ENCODE measurements at regions not wholly inside any gene's neighbourhood (a gene's known extent, or its start where the extent isn't known, plus 50 kb on each side); places are given as distances from the start of the nearest gene placed in this dataset.

DNA sequence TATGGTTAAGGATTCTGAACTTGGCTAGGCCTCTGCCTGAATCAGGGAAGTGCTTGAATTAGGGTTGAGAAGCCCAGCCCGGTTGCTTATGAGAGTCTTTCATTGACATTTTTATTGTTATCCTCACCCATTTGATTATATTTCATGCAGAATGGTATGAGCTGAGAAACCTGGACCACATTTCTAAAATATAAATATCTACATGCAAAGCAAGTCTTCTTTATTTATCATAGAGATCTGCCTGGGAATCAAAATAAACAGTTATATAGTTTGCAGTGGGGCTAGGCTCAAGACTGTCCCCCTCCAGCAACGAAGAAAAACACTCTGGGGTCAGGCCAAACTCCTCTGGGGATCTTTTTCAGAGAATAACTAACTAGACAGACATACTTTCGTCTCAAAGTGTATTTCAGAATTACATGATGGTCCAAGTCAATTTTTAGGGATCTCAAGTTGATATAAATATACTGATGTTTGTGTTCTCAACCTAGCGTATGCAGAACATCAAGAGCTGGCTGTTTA lies 675.4 kb upstream of the NR2F2 start:
- TF ChIP-seq, protein P1, sequence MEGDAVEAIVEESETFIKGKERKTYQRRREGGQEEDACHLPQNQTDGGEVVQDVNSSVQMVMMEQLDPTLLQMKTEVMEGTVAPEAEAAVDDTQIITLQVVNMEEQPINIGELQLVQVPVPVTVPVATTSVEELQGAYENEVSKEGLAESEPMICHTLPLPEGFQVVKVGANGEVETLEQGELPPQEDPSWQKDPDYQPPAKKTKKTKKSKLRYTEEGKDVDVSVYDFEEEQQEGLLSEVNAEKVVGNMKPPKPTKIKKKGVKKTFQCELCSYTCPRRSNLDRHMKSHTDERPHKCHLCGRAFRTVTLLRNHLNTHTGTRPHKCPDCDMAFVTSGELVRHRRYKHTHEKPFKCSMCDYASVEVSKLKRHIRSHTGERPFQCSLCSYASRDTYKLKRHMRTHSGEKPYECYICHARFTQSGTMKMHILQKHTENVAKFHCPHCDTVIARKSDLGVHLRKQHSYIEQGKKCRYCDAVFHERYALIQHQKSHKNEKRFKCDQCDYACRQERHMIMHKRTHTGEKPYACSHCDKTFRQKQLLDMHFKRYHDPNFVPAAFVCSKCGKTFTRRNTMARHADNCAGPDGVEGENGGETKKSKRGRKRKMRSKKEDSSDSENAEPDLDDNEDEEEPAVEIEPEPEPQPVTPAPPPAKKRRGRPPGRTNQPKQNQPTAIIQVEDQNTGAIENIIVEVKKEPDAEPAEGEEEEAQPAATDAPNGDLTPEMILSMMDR (IDR thresholded peaks at IDR 0.05; ENCODE audit: borderline replicate concordance, insufficient read depth, low read depth, low read length): no peak
- no peak overlapping the region for H3K4me3 ChIP-seq (ENCODE audit: low read depth, low read length)

DNA sequence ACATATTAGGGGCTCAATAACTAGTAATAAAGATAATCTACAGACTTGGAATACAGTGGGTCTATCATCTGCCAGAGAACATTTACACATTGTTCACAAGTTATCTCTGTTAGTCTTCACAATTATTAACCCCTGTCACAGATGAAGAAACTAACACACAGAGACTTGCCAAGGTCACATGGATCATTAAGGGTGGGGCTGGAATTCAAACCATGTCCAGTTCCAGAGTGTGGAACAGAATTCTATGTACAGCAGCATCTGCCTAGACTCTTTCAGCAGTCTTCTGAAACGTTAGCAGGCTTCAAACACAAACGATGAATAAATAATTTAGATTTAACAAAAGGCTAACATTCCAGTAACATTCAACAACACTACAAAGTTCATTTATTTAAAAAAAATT lies 673.9 kb upstream of the NR2F2 start:
- H3K4me3 ChIP-seq (ENCODE audit: low read depth, low read length): no peak overlapping the region
- TF ChIP-seq, protein P1 (IDR thresholded peaks at IDR 0.05; ENCODE audit: borderline replicate concordance, insufficient read depth, low read depth, low read length): no peak

- H3K4me3 ChIP-seq (ENCODE audit: low read depth, low read length): no peak overlapping the region
- TF ChIP-seq, protein P1 (IDR thresholded peaks at IDR 0.05; ENCODE audit: borderline replicate concordance, insufficient read depth, low read depth, low read length): no peak
Observed at GRCh38 chr15:95658799-95659198, 671.7 kb upstream of the NR2F2 start.

DNA sequence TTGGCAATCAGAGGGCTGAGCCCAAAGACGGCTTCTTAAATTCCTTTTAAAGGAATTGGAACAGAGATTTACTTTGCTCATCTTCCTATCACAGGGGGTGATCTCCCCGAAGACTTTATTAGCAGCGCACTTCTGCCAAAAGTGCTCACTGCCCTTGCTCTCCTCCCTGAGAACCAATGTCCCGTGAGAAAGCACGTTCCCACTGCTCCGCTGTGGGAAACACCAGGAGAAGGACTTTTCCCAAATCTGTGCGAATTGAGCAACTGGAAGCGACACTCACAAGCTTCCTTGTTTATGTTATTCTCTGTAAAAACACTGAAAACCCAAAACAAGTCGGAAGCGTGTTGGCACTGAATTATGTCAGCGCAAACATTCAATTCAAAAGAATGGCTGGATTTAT lies 670.8 kb upstream of the NR2F2 start:
- no peak overlapping the region for H3K4me3 ChIP-seq (ENCODE audit: low read depth, low read length)
- TF ChIP-seq, protein P1 (IDR thresholded peaks at IDR 0.05; ENCODE audit: borderline replicate concordance, insufficient read depth, low read depth, low read length): no peak

- no peak overlapping the region for H3K4me3 ChIP-seq (ENCODE audit: low read depth, low read length)
- TF ChIP-seq, protein P1 (IDR thresholded peaks at IDR 0.05; ENCODE audit: borderline replicate concordance, insufficient read depth, low read depth, low read length): no peak
Observed at GRCh38 chr15:95662638-95663037, 667.9 kb upstream of the NR2F2 start.

GRCh38 chr15:95663156-95664100 lies 667.1 kb upstream of the NR2F2 start:
- TF ChIP-seq, protein P1 (IDR thresholded peaks at IDR 0.05; ENCODE audit: borderline replicate concordance, insufficient read depth, low read depth, low read length): no peak
- no peak overlapping the region for H3K4me3 ChIP-seq (ENCODE audit: low read depth, low read length)

DNA sequence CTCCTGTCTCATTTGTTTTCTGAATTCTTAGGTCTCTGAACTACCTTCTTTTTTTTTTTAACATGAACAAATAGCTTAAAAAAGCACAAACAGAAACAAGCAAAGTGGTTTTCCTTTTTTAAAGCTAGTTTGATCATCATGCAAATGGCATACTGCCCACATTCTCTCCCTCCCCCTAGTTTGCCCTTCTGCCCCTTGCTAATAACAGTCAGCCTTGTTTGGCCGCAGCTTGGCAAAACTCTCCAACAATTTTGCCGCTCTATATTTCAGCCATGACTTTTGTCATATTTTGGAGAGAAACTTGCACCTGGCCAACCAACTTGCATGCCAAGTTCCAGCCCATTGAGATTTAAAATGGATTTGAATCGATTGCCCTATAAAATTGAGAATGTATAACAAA lies 666.0 kb upstream of the NR2F2 start:
- no peak overlapping the region for H3K4me3 ChIP-seq (ENCODE audit: low read depth, low read length)
- TF ChIP-seq, protein P1 (IDR thresholded peaks at IDR 0.05; ENCODE audit: borderline replicate concordance, insufficient read depth, low read depth, low read length): no peak
